SK-N-DZ (cell line): ENCODE measurements at regions not wholly inside any gene's neighbourhood (a gene's known extent, or its start where the extent isn't known, plus 50 kb on each side); places are given as distances from the start of the nearest gene placed in this dataset.
"Not testable (repeated sequence)": the region's sequence is repeated elsewhere in the genome, so short reads cannot be mapped to it uniquely, and the experiment has no call there.

Source experiments
- DNase-seq: peaks from one replicate; pipeline ENCODE4 v3.0.0-alpha.2; 2015; ENCODE audit warnings: low spot score

DNA sequence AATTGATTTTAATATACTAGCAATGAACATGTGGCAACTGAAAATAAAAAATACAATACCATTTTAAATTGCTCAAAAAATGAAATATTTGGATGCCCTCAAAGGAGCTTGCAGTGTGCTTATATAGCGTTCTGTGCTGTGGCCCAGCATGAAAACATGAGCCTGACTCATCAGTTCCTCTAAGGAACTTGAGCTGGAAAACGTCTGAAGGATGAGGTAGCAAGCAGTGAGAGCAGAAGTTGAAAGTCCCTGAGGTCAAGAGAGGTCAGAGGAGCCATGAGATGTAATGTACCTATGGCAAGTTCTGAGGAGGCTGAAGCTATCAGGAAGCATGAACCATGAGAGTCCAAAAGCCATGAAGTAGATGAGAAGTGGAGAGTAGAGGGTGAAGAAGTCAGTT, 59.7 kb downstream of the HMGB3 start:
- no peak for DNase-seq

DNA sequence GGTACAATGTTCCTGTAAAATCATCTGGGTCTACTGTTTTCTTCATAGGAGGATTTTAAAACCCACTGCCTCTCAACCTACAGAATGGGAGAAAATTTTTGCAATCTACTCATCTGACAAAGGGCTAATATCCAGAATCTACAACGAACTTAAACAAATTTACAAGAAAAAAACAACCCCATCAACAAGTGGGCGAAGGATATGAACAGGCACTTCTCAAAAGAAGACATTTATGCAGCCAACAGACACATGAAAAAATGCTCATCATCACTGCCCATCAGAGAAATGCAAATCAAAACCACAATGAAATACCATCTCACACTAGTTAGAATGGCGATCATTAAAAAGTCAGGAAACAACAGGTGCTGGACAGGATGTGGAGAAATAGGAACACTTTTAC, 83.2 kb downstream of the HMGB3 start:
- not testable (repeated sequence) for DNase-seq

DNA sequence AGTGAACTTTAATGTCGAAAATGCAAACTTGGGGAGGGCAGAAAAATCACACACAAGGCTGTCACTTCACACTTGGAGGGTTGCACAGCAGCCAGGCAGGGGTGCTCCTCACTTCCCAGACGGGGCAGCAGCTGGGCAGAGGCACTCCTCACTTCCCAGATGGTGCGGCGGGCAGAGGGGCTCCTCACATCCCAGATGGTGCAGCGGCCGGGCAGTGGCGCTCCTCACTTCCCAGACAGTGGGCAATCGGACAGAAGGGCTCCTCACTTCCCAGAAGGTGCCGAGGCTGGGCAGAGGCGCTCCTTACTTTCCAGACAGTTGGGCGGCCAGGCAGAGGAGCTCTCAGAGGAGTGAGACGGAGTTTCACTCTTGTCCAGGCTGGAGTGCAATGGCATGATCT, 90.6 kb downstream of the HMGB3 start:
- no peak for DNase-seq

DNA sequence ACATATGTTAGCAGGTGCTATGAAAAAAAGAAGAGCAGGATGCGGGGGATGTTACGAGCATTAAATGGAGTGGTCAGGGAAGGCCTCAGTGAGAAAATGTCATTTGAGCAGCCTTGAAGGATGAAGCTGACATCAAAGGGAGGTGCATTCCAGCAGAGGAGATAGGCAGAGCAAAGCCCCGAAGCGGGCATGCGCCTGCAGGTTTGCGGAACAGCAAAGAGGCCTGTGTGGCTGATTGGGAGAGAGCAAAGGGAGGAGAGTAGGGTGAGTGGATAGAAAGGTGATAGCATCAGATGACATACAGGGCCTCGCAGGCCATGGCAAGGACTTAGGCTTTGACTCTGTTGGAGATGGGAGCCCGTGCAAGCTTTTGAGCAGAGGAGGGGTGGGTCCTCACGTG, 95.4 kb upstream of the GPR50 start:
- DNase-seq: no peak

DNA sequence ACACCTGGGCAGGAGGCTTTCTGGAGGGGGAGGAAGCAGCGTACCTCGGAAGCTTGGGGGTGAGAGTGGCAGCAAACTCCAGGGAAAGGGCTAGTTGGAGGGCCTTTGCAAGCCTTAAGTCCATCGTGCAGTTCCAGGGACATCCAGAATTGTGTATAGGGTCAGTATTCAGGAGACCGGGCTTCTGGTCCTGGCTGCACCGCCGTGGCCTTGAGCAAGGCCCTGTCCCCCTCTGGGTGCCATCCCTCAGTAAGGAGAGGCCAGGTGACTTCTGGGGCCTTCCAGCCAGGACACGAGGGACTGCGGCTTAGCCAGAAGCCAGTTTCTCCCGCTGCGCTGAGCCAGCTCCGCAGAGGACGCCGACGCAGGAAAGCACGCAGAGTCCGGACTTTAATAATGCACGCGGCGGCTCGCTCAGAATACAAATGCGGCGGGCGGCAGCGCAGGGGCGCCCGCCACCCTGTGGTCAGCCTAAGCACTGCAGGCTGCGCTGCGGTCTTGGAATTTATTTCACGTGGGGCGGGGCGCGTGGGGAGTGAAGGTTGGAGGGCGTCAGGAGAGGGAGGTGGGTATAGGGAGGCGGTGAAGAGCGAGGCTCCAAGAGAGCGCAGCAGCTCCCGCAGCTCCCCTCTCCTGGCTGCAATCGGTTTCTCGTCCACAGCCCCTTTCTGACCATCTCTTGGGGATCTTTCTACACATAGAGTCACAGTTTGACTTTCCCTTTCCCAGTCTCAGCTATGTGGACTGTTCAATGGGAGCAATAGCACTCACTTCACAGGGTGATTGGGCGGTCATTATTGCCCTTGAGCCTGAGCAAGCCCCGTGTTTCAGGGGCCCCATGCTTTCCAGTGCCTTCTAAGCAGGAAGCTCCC, 94.1 kb upstream of the GPR50 start:
- DNase-seq: peak; percentile 60

DNA sequence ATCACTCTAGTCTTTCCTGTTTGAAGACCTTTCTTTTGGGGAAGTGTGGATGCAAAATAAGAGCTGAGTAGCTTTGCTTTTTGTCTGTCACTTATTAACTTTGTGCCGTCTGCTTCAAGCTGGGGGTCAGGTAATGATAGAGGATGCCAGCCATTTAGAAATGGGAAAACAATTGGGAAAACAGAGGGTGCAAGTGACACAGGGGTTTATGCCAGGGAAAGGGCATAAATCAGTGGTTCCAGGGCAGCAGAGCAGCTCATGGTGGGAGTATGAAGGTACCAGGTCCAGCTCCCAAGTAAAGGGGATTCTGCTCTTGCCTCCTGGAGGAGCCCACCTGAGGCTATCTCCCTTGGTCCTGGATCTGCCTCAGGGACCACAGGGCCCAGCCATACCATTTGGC, 91.9 kb upstream of the GPR50 start:
- no peak for DNase-seq

DNA sequence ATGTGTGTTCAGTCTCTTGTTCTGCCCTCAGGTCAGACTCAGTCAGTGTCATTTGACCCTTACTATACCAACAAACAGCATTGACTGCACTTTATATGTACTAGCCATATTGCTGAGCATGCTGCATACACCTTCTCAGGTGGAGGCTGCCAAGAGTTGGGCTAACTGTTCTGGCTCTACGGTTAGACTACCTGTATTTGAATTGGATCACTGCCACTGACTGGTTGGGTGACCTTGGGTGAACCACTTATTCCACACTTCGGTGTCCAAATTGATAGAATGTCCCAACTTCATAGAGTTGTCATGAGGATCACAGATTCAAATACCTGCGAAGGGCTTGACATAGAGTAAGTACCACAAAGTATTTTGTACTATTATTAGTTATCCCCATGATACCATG, 91.2 kb upstream of the GPR50 start:
- no peak for DNase-seq

DNA sequence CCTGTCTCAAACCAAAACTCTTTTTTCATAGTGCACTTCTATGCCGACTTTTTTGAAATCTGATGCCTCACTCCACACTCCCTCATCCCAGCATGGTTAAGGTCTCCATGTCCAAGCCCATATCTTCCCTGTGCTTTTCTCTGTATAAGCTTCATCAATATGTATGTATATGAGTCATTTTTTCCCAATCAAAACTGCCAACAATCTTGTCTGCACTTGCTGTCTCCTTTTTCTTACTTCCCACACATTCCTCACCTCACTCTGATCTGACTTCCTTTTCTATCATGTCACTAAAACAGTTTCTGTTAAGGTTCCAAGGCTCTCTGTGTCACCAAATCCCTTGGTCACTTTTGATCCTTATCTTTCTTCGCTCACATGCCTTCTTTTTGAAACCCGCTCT, 88.2 kb upstream of the GPR50 start:
- no peak for DNase-seq

DNA sequence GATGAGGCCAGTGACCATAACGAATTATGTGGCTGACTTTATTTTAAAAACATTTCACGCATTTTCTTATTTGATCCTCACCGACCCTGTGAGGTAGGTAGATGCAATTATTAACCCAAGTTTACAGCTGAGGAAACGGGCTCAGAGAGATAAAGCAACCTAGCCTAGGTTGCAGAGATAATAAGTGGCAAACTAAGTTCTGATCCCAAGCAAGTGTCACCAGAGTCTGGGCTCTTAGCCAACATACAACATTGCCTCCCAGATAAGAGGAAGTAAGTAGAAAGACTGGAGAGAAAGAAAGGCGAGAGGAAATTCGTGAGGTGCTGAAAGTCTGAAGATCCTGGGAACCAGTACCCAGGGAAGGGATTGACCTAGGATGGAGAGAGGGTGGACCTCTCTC, 77.4 kb upstream of the GPR50 start:
- no peak for DNase-seq

DNA sequence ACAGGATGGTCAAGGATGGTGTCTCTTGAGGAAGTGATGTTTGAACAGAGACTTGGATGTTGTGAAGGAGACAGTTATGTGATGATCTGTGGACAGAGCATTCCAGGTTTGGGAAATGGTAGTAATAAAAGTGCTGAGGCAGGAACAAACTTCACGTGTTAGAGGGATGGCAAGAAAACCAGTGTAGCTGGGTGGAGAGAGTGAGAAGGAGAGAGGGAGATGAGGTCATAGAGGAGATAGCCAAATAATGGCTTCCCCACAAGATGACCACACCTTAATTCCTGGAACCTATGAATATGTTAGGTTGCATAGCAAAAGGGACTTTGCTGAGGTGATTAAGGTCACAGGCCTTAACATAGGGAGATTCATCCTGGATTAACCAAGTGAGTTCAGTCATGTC, 75.6 kb upstream of the GPR50 start:
- no peak for DNase-seq

DNA sequence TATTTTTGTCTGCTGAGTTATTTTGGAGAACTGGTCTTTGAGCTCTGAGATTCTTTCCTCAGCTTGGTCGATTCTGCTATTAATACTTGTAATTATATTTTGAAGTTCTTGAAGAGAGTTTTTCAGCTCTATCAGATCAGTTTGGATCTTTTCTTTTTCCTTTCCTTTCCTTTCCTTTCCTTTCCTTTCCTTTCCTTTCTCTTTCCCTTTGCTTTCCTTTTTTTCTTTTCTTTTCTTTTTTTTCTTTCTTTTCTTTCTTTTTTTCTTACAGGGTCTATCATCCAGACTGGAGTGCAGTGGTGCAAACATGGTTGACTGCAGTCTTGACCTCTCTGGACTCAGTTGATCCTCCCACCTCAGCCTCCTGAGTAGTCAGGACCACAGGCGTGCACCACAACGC, 63.2 kb upstream of the GPR50 start:
- not testable (repeated sequence) for DNase-seq
